Heart left ventricle (tissue), 13 donors: ENCODE measurements at regions not wholly inside any gene's neighbourhood (a gene's known extent, or its start where the extent isn't known, plus 50 kb on each side); places are given as distances from the start of the nearest gene placed in this dataset.

Experiments
- POLR2A ChIP-seq, 2 donors: fragments of 450-650 bp; IDR thresholded peaks; one replicate each; pipeline ENCODE4 v1.6.1; 2017; ENCODE audit warnings: antibody characterized with exemption in 2 of 2, mild to moderate bottlenecking in 2 of 2, moderate library complexity in 2 of 2
- TF ChIP-seq, protein P1 (sequence below), 12 donors: fragments of 200-600 bp; sonication (generic) in 4 of 12; IDR thresholded peaks; one replicate each; pipeline versions ENCODE4 v1.5.0 to v1.8.0; 2018 to 2022; ENCODE audit warnings: antibody characterized with exemption in 12 of 12, mild to moderate bottlenecking in 5 of 12
- donor health status: ischemic (EF 13 %, LVEDD 7.1; RV severe dilation, severe dysfunction).
- donor health status: DM: no; HTN: yes; CAD: no.
- donor health status: DM: no; HTN: no; CAD: no.
- donor health status: ischemic (EF 25% LVEDD 6.9; RV normal size, moderate dysfunction).
- donor health status: ischemic (EF 25% LVEDD 5.7; RV mildly dilated, moderate dysfunction).
- donor health status: ischemic (EF 35%, LVEDD 5.7; RV mildly dilated, moderate dysfunction).
- donor health status: nonischemic (EF 11% LVEDD 7.7; RV severe dilation, severe dysfunction).
- donor health status: DM: yes; HTN: yes; CAD: no.
- donor health status: PGD.
- donor health status: ischemic (EF 29% LVEDD 5.4; RV normal size, mild dysfunction).
- donor health status: nonischemic (EF 23%, LVEDD 6.1; RV moderate dilation, normal function).

DNA sequence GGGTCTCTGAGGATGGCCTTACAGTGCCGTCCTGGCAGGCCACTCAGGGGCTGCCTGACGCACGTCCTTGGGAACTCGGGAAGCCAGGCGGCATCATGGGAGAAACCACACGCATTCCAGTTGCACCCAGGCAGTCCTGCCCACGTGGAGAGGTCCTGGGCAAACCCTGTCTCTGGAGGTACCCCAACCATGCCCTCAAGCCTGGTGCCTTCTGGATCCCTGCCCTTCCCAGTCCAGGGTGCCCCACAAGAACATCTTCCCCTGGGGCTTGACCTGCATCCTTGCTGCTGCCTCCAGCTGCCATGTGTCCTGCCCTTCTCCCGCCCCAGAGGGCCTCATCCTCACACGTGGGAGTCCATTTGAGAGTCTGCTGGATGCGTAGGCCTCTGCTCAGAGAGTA, 200.3 kb upstream of the PPP2R2D start:
- TF ChIP-seq, protein P1, sequence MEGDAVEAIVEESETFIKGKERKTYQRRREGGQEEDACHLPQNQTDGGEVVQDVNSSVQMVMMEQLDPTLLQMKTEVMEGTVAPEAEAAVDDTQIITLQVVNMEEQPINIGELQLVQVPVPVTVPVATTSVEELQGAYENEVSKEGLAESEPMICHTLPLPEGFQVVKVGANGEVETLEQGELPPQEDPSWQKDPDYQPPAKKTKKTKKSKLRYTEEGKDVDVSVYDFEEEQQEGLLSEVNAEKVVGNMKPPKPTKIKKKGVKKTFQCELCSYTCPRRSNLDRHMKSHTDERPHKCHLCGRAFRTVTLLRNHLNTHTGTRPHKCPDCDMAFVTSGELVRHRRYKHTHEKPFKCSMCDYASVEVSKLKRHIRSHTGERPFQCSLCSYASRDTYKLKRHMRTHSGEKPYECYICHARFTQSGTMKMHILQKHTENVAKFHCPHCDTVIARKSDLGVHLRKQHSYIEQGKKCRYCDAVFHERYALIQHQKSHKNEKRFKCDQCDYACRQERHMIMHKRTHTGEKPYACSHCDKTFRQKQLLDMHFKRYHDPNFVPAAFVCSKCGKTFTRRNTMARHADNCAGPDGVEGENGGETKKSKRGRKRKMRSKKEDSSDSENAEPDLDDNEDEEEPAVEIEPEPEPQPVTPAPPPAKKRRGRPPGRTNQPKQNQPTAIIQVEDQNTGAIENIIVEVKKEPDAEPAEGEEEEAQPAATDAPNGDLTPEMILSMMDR (IDR thresholded peaks at IDR 0.05), result no peak
- no peak for TF ChIP-seq POLR2A (IDR thresholded peaks at IDR 0.05)
